Nephron (organoid): ENCODE measurements at regions not wholly inside any gene's neighbourhood (a gene's known extent, or its start where the extent isn't known, plus 50 kb on each side); places are given as distances from the start of the nearest gene placed in this dataset.

Experiments
- H3K27ac Mint-ChIP-seq, 3 experiments: 2 replicates each; pipeline ENCODE4 v1.8.0; 2020; ENCODE audit warnings: mixed read lengths in 3 of 3, mild to moderate bottlenecking in 2 of 3, moderate library complexity in 1 of 3
- H3K27me3 Mint-ChIP-seq: 2 replicates; pipeline ENCODE4 v1.8.0; 2021; ENCODE audit warnings: low read depth, mild to moderate bottlenecking, moderate library complexity, mixed read lengths
- H3K36me3 Mint-ChIP-seq: 2 replicates; pipeline ENCODE4 v1.8.0; 2020; ENCODE audit warnings: low read depth, mixed read lengths
- H3K4me1 Mint-ChIP-seq: 2 replicates; pipeline ENCODE4 v1.8.0; 2020; ENCODE audit warnings: mixed read lengths
- H3K4me3 Mint-ChIP-seq, 3 experiments: 2 replicates each; pipeline ENCODE4 v1.8.0; 2020; ENCODE audit warnings: mild to moderate bottlenecking in 3 of 3, mixed read lengths in 3 of 3, moderate library complexity in 2 of 3
- H3K9me3 Mint-ChIP-seq: 2 replicates; pipeline ENCODE4 v1.8.0; 2020; ENCODE audit warnings: mixed read lengths
- TF ChIP-seq, protein P1 (sequence below), 3 experiments: fragments of 200-600 bp; sonication (generic); IDR thresholded peaks; one replicate each; pipeline ENCODE4 v1.5.0; 2021; ENCODE audit warnings: antibody characterized with exemption in 3 of 3; ENCODE audit not compliant: unreplicated experiment in 3 of 3

- H3K4me3 Mint-ChIP-seq: no peak overlapping the region
- TF ChIP-seq, protein P1, sequence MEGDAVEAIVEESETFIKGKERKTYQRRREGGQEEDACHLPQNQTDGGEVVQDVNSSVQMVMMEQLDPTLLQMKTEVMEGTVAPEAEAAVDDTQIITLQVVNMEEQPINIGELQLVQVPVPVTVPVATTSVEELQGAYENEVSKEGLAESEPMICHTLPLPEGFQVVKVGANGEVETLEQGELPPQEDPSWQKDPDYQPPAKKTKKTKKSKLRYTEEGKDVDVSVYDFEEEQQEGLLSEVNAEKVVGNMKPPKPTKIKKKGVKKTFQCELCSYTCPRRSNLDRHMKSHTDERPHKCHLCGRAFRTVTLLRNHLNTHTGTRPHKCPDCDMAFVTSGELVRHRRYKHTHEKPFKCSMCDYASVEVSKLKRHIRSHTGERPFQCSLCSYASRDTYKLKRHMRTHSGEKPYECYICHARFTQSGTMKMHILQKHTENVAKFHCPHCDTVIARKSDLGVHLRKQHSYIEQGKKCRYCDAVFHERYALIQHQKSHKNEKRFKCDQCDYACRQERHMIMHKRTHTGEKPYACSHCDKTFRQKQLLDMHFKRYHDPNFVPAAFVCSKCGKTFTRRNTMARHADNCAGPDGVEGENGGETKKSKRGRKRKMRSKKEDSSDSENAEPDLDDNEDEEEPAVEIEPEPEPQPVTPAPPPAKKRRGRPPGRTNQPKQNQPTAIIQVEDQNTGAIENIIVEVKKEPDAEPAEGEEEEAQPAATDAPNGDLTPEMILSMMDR (IDR thresholded peaks at IDR 0.05; ENCODE audit: unreplicated experiment in 3 of 3): no peak
- H3K27me3 Mint-ChIP-seq: no peaks in the 10 kb centered on the region
- peaks cover 24% of the 10 kb centered on the region for H3K4me1 Mint-ChIP-seq
- H3K36me3 Mint-ChIP-seq: no peaks in the 10 kb centered on the region
- H3K27ac Mint-ChIP-seq: peak overlapping the region in 1 of 3 experiments; percentile 40
- peaks cover 3% of the 10 kb centered on the region for H3K9me3 Mint-ChIP-seq
Measured at GRCh38 chr2:133736674-133737073, 168.4 kb upstream of the NCKAP5 start.

GRCh38 chr2:133737242-133737993, 169.2 kb upstream of the NCKAP5 start:
- peaks cover 4% of the 10 kb centered on the region for H3K9me3 Mint-ChIP-seq
- TF ChIP-seq, protein P1 (IDR thresholded peaks at IDR 0.05; ENCODE audit: unreplicated experiment in 3 of 3): no peak
- peaks cover 24% of the 10 kb centered on the region for H3K4me1 Mint-ChIP-seq
- H3K4me3 Mint-ChIP-seq: no peak overlapping the region
- H3K27ac Mint-ChIP-seq: peak overlapping the region in 2 of 3 experiments; percentile 39 to 40
- no peaks in the 10 kb centered on the region for H3K36me3 Mint-ChIP-seq
- peaks cover 4% of the 10 kb centered on the region for H3K27me3 Mint-ChIP-seq

- Mint-ChIP-seq H3K27me3 (peaks cover 5% of the 10 kb centered on the region), H3K27ac (no peak overlapping the region), H3K9me3 (peaks cover 9% of the 10 kb centered on the region), H3K4me1 (peaks cover 24% of the 10 kb centered on the region), H3K4me3 (no peak overlapping the region), H3K36me3 (peaks cover 4% of the 10 kb centered on the region)
- TF ChIP-seq, protein P1 (IDR thresholded peaks at IDR 0.05; ENCODE audit: unreplicated experiment in 3 of 3): no peak
Measured at GRCh38 chr2:133739039-133739438, 170.8 kb upstream of the NCKAP5 start.

DNA sequence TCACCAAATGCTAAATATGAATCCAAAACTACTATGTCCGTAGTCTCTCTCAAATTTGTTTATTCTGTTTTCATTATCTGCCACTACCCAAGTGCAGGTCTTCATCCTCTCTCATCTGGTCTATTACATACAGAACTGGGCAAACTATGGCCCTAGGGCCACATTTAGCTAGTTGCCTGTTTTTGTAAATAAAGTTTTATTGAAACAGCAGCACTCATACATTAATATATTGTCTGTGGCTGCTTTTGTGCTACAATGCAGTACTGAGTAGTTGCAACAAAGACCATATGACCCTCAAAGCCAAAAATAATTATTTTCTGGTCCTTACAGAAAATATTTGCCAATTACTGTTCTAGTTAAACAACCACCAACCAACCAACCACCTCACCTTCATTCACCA, 172.2 kb upstream of the NCKAP5 start:
- Mint-ChIP-seq H3K4me1 (peaks cover 25% of the 10 kb centered on the region), H3K4me3 (no peak overlapping the region), H3K27me3 (peaks cover 5% of the 10 kb centered on the region), H3K27ac (no peak overlapping the region), H3K36me3 (peaks cover 4% of the 10 kb centered on the region), H3K9me3 (peaks cover 9% of the 10 kb centered on the region)
- TF ChIP-seq, protein P1 (IDR thresholded peaks at IDR 0.05; ENCODE audit: unreplicated experiment in 3 of 3): no peak

DNA sequence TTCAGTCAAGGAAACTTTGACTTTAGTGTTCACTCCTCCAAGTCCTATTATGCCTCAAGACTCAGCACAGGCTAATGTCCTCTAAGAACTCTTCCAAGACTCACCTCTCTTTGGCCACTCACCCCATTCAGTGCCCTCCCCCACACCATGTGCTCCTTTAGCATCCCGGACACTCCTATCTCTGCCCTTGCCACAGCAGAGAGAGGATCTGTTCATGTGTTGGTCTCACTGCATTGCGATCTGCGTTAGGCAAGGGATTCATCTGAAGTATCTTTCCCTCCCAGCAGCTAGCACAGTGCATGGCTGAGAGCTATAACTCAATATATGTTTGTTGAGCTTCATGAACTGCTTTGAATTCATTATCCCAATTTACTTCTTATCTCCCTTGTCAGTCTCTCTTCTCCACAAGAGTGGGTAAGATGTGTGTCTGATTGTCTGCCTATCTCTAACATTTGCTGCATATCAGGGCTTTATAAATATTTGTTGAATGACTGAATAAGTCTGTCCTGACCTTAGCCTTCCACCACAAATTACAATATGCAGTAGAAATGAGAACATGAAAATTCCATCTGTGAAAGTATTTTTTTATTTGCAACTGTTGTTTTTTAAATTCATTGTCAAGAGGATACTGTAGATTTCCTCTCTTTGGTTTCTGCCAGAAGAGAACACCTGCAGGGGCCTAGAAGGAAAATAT, 179.9 kb upstream of the NCKAP5 start:
- no peaks in the 10 kb centered on the region for H3K36me3 Mint-ChIP-seq
- peak overlapping the region in 2 of 3 experiments; percentile 1 to 20 for H3K27ac Mint-ChIP-seq
- H3K27me3 Mint-ChIP-seq: no peaks in the 10 kb centered on the region
- TF ChIP-seq, protein P1 (IDR thresholded peaks at IDR 0.05; ENCODE audit: unreplicated experiment in 3 of 3): no peak
- peaks cover 6% of the 10 kb centered on the region for H3K4me1 Mint-ChIP-seq
- H3K4me3 Mint-ChIP-seq: no peak overlapping the region
- H3K9me3 Mint-ChIP-seq: no peaks in the 10 kb centered on the region
